Neural cell (in vitro differentiated cells): ENCODE measurements at regions not wholly inside any gene's neighbourhood (a gene's known extent, or its start where the extent isn't known, plus 50 kb on each side); places are given as distances from the start of the nearest gene placed in this dataset.

ENCODE experiments used
- H2AFZ ChIP-seq: fragments of 200-600, 300-800 bp; sonication (generic), shearing (Covaris generic); 2 replicates; pipeline ENCODE4 v1.6.0; 2014; ENCODE audit warnings: low read depth, mild to moderate bottlenecking, antibody characterized with exemption, low read length, moderate library complexity
- H3F3A ChIP-seq: fragments of 200-600 bp; shearing (Covaris generic); 2 replicates; pipeline ENCODE4 v1.6.1; 2016; ENCODE audit warnings: mild to moderate bottlenecking, moderate library complexity, mixed read lengths, antibody characterized with exemption, low read length; ENCODE audit not compliant: insufficient read depth, poor library complexity, severe bottlenecking
- H3K27ac ChIP-seq: fragments of 200-600, 300-800 bp; sonication (generic), shearing (Covaris generic); 2 replicates; pipeline ENCODE4 v1.5.1; 2014; ENCODE audit warnings: mild to moderate bottlenecking, low read length, moderate library complexity
- H3K27me3 ChIP-seq: fragments of 300-800, 200-600 bp; sonication (generic), shearing (Covaris generic); 2 replicates; pipeline ENCODE4 v1.6.0; 2014; ENCODE audit warnings: mild to moderate bottlenecking, low read depth, low read length, moderate library complexity; ENCODE audit not compliant: insufficient read depth
- H3K36me3 ChIP-seq: fragments of 300-800, 200-600 bp; sonication (generic), shearing (Covaris generic); 2 replicates; pipeline ENCODE4 v1.5.1; 2014; ENCODE audit warnings: mild to moderate bottlenecking, antibody characterized with exemption, low read length, moderate library complexity; ENCODE audit not compliant: insufficient read depth
- H3K4me2 ChIP-seq: fragments of 300-800, 200-600 bp; sonication (generic), shearing (Covaris generic); 2 replicates; pipeline ENCODE4 v1.6.0; 2014; ENCODE audit warnings: mild to moderate bottlenecking, low read length
- H3K4me3 ChIP-seq: fragments of 300-800, 200-600 bp; sonication (generic), shearing (Covaris generic); 2 replicates; pipeline ENCODE4 v1.5.1; 2014; ENCODE audit warnings: mild to moderate bottlenecking, low read length, moderate library complexity
- H3K79me2 ChIP-seq: fragments of 200-600 bp; shearing (Covaris generic); replicated peaks from 2 replicates; pipeline ENCODE4 v1.6.0; 2014; ENCODE audit warnings: mild to moderate bottlenecking, low read length, moderate library complexity; ENCODE audit not compliant: insufficient read depth
- H3K9ac ChIP-seq: fragments of 300-800, 200-600 bp; sonication (generic), shearing (Covaris generic); 2 replicates; pipeline ENCODE4 v1.6.1; 2016; ENCODE audit warnings: mild to moderate bottlenecking, low read length, mixed read lengths
- H3K9me2 ChIP-seq: fragments of 200-600 bp; shearing (Covaris generic); 2 replicates; pipeline ENCODE4 v1.6.1; 2016; ENCODE audit warnings: mild to moderate bottlenecking, low read length, mixed read lengths; ENCODE audit not compliant: insufficient read depth
- H3K9me3 ChIP-seq: fragments of 200-600, 300-800 bp; sonication (generic), shearing (Covaris generic); 2 replicates; pipeline ENCODE4 v1.6.1; 2016; ENCODE audit warnings: mild to moderate bottlenecking, mixed run types, low read length, moderate library complexity, mixed read lengths
- H4K20me1 ChIP-seq: fragments of 200-600 bp; shearing (Covaris generic); 2 replicates; pipeline ENCODE4 v1.6.1; 2016; ENCODE audit warnings: mild to moderate bottlenecking, mixed run types; ENCODE audit not compliant: insufficient read depth
- EP300 ChIP-seq: fragments of 450-650 bp; conservative IDR thresholded peaks from 2 replicates; pipeline ENCODE4 v1.6.1; 2014; ENCODE audit warnings: antibody characterized with exemption, mild to moderate bottlenecking, moderate library complexity; ENCODE audit not compliant: poor library complexity, severe bottlenecking
- EZH2 ChIP-seq: fragments of 200-600, 300-800 bp; shearing (Covaris generic), sonication (generic); IDR thresholded peaks from 2 replicates; pipeline ENCODE4 v1.6.1; 2014; ENCODE audit warnings: antibody characterized with exemption, low read length, borderline replicate concordance, mild to moderate bottlenecking; ENCODE audit not compliant: insufficient read depth, poor library complexity, severe bottlenecking
- MXI1 ChIP-seq: fragments of 450-650 bp; conservative IDR thresholded peaks from 2 replicates; pipeline ENCODE4 v1.6.1; 2014; ENCODE audit warnings: antibody characterized with exemption, mild to moderate bottlenecking; ENCODE audit not compliant: poor library complexity, severe bottlenecking
- POLR2AphosphoS5 ChIP-seq: IDR thresholded peaks from 2 replicates; pipeline ENCODE4 v1.6.1; 2012
- RAD21 ChIP-seq: fragments of 450-650 bp; conservative IDR thresholded peaks from 2 replicates; pipeline ENCODE4 v1.6.1; 2014; ENCODE audit warnings: antibody characterized with exemption, mild to moderate bottlenecking, moderate library complexity
- SMC3 ChIP-seq: fragments of 450-650 bp; conservative IDR thresholded peaks from 2 replicates; pipeline ENCODE4 v1.6.1; 2014; ENCODE audit warnings: antibody characterized with exemption, mild to moderate bottlenecking, moderate library complexity; ENCODE audit not compliant: poor library complexity
- TAF1 ChIP-seq: IDR thresholded peaks from 2 replicates; pipeline ENCODE4 v1.6.1; 2012; ENCODE audit warnings: low read depth
- TF ChIP-seq, protein P1 (sequence below): IDR thresholded peaks from 2 replicates; pipeline ENCODE4 v1.6.1; 2012; ENCODE audit warnings: borderline replicate concordance
- TF ChIP-seq, protein P2 (sequence below): fragments of 450-650 bp; IDR thresholded peaks from 2 replicates; pipeline ENCODE4 v1.5.1; 2014; ENCODE audit warnings: antibody characterized with exemption, mild to moderate bottlenecking, moderate library complexity; ENCODE audit not compliant: poor library complexity, severe bottlenecking

DNA sequence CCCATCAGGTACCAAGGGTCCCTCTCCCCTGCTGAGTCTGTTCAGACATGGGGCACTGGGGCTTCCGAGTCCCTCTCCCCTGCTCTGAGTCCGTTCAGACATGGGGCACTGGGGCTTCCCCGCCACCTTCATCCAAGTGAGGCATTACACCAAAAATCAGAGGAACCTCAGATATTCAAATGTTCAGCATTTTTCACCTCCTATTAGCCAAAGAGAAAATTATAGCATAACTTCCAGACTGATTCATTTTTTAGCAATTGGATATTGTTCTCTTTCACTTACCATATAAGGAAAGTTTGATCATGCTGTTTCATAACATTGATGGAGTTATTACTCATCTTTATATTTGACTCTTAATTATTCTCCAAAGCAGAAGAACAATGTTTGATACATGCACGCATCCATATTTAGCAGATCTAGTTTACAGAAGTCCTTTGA lies 213.9 kb downstream of the MTHFS start:
- Histone ChIP-seq H3K4me2 (no peak overlapping the region), H3K27me3 (no peaks in the 10 kb centered on the region), H3K9ac (no peak overlapping the region), H3K9me3 (no peaks in the 10 kb centered on the region), H3F3A (no peaks in the 10 kb centered on the region), H3K4me3 (no peak overlapping the region), H3K27ac (no peak overlapping the region), H2AFZ (no peak overlapping the region), H3K79me2 (no peaks in the 10 kb centered on the region), H4K20me1 (no peaks in the 10 kb centered on the region), H3K9me2 (no peaks in the 10 kb centered on the region), H3K36me3 (no peaks in the 10 kb centered on the region)
- TF ChIP-seq, protein P1, sequence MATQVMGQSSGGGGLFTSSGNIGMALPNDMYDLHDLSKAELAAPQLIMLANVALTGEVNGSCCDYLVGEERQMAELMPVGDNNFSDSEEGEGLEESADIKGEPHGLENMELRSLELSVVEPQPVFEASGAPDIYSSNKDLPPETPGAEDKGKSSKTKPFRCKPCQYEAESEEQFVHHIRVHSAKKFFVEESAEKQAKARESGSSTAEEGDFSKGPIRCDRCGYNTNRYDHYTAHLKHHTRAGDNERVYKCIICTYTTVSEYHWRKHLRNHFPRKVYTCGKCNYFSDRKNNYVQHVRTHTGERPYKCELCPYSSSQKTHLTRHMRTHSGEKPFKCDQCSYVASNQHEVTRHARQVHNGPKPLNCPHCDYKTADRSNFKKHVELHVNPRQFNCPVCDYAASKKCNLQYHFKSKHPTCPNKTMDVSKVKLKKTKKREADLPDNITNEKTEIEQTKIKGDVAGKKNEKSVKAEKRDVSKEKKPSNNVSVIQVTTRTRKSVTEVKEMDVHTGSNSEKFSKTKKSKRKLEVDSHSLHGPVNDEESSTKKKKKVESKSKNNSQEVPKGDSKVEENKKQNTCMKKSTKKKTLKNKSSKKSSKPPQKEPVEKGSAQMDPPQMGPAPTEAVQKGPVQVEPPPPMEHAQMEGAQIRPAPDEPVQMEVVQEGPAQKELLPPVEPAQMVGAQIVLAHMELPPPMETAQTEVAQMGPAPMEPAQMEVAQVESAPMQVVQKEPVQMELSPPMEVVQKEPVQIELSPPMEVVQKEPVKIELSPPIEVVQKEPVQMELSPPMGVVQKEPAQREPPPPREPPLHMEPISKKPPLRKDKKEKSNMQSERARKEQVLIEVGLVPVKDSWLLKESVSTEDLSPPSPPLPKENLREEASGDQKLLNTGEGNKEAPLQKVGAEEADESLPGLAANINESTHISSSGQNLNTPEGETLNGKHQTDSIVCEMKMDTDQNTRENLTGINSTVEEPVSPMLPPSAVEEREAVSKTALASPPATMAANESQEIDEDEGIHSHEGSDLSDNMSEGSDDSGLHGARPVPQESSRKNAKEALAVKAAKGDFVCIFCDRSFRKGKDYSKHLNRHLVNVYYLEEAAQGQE: no peak
- no peak for TF ChIP-seq SMC3
- no peak for TF ChIP-seq TAF1
- no peak for TF ChIP-seq EZH2
- TF ChIP-seq, protein P2, sequence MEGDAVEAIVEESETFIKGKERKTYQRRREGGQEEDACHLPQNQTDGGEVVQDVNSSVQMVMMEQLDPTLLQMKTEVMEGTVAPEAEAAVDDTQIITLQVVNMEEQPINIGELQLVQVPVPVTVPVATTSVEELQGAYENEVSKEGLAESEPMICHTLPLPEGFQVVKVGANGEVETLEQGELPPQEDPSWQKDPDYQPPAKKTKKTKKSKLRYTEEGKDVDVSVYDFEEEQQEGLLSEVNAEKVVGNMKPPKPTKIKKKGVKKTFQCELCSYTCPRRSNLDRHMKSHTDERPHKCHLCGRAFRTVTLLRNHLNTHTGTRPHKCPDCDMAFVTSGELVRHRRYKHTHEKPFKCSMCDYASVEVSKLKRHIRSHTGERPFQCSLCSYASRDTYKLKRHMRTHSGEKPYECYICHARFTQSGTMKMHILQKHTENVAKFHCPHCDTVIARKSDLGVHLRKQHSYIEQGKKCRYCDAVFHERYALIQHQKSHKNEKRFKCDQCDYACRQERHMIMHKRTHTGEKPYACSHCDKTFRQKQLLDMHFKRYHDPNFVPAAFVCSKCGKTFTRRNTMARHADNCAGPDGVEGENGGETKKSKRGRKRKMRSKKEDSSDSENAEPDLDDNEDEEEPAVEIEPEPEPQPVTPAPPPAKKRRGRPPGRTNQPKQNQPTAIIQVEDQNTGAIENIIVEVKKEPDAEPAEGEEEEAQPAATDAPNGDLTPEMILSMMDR: no peak
- TF ChIP-seq MXI1: no peak
- TF ChIP-seq EP300: no peak
- no peak for TF ChIP-seq POLR2AphosphoS5
- TF ChIP-seq RAD21: no peak

- H3K79me2 ChIP-seq: no peaks in the 10 kb centered on the region
- H3K36me3 ChIP-seq: no peaks in the 10 kb centered on the region
- H3K4me2 ChIP-seq: no peak overlapping the region
- H4K20me1 ChIP-seq: no peaks in the 10 kb centered on the region
- H3K9me2 ChIP-seq: no peaks in the 10 kb centered on the region
- no peaks in the 10 kb centered on the region for H3K27me3 ChIP-seq
- H3K4me3 ChIP-seq: no peak overlapping the region
- no peaks in the 10 kb centered on the region for H3F3A ChIP-seq
- no peak overlapping the region for H3K9ac ChIP-seq
- TF ChIP-seq, protein P1: no peak
- TF ChIP-seq EP300: no peak
- no peak for TF ChIP-seq TAF1
- TF ChIP-seq, protein P2: no peak
- TF ChIP-seq MXI1: no peak
- no peak for TF ChIP-seq RAD21
- TF ChIP-seq SMC3: no peak
- no peak for TF ChIP-seq POLR2AphosphoS5
- H3K27ac ChIP-seq: no peak overlapping the region
- H3K9me3 ChIP-seq: no peaks in the 10 kb centered on the region
- no peak overlapping the region for H2AFZ ChIP-seq
Measured at GRCh38 chr15:79689030-79689429, 207.8 kb downstream of the MTHFS start.
